Activated CD4-positive, alpha-beta T cell treated with anti-CD3 and anti-CD28 coated beads, Interleukin-2, amount 10 ng/mL, durations not matched to agents 7 days and 5 days (primary cell): ENCODE measurements at regions not wholly inside any gene's neighbourhood (a gene's known extent, or its start where the extent isn't known, plus 50 kb on each side); places are given as distances from the start of the nearest gene placed in this dataset.
"Not testable (repeated sequence)": the region's sequence is repeated elsewhere in the genome, so short reads cannot be mapped to it uniquely, and the experiment has no call there.

Experiments used
- CTCF ChIA-PET: fragments of 350-600 bp; sonication (Branson Sonifier 250); formaldehyde crosslinking; loops from one replicate; lab custom pipeline; 2021; ENCODE audit warnings: antibody characterized with exemption; lab: Charles Lee
- POLR2A ChIA-PET: fragments of 350-600 bp; sonication (Branson Sonifier 250); formaldehyde crosslinking; loops from one replicate; lab custom pipeline; 2021; ENCODE audit warnings: antibody characterized with exemption; lab: Charles Lee
- DNase-seq: peaks from one replicate; pipeline ENCODE4 v3.0.0-alpha.2; 2020
- H3K27ac Mint-ChIP-seq: one replicate; pipeline ENCODE4 v1.8.0; 2021; ENCODE audit warnings: mild to moderate bottlenecking, moderate library complexity, mixed read lengths
- H3K27me3 Mint-ChIP-seq: one replicate; pipeline ENCODE4 v1.8.0; 2021; ENCODE audit warnings: mixed read lengths
- H3K36me3 Mint-ChIP-seq: one replicate; pipeline ENCODE4 v1.8.0; 2021; ENCODE audit warnings: low read depth, mixed read lengths
- H3K4me1 Mint-ChIP-seq: one replicate; pipeline ENCODE4 v1.8.0; 2021; ENCODE audit warnings: mixed read lengths
- H3K4me3 Mint-ChIP-seq: one replicate; pipeline ENCODE4 v1.8.0; 2021; ENCODE audit warnings: mild to moderate bottlenecking, moderate library complexity, mixed read lengths
- H3K9me3 Mint-ChIP-seq: one replicate; pipeline ENCODE4 v1.8.0; 2021; ENCODE audit warnings: mixed read lengths

GRCh38 chr3:127520993-127521392, 69.5 kb downstream of the TPRA1 start:
- ChIA-PET CTCF (interaction anchor here (0.6 kb wide), 1 partner anchor 107 kb away, joined by 3 read pairs; no protein-coding TSS in a partner anchor), POLR2A (no interaction called here)
- Mint-ChIP-seq H3K36me3 (no peaks in the 10 kb centered on the region), H3K4me3 (no peak overlapping the region), H3K27me3 (peaks cover 20% of the 10 kb centered on the region), H3K9me3 (no peaks in the 10 kb centered on the region), H3K4me1 (no peaks in the 10 kb centered on the region), H3K27ac (no peak overlapping the region)
- no peak for DNase-seq

DNA sequence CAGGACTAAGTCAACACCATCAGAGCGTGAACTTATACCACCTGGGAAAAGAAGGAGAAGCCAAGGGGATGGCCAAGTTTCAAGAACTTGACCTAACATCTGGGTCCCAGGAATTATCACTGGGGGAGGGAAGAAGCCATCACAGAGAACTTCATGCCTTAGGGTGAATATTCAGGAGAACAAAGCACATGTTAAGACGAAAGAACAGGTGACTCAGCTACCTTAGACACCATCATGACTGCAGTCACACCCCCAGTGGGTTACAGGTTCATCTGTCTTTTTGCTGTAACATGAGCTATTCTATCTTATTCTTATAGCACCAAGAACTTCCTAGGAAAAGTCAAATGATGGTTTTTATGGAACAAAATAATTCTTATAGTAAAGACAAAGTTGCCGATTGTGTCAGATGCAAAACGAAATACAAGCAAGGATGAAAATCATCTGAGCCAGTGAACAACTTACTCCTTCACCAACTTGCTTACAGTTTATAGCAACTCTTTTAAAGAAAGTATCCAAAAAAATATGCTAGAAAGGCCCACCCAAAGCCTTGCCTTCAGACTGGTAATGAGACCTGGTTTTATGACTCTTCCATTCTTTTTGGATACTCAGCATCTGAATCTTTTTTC, 72.0 kb downstream of the TPRA1 start:
- ChIA-PET POLR2A (no interaction called here), CTCF (no interaction called here)
- H3K36me3 Mint-ChIP-seq: no peaks in the 10 kb centered on the region
- H3K27ac Mint-ChIP-seq: no peak overlapping the region
- H3K4me3 Mint-ChIP-seq: no peak overlapping the region
- DNase-seq: no peak
- no peaks in the 10 kb centered on the region for H3K4me1 Mint-ChIP-seq
- H3K27me3 Mint-ChIP-seq: peaks cover 25% of the 10 kb centered on the region
- no peaks in the 10 kb centered on the region for H3K9me3 Mint-ChIP-seq

- CTCF ChIA-PET: no interaction called here
- POLR2A ChIA-PET: no interaction called here
- peaks cover 31% of the 10 kb centered on the region for H3K27me3 Mint-ChIP-seq
- H3K27ac Mint-ChIP-seq: no peak overlapping the region
- no peak for DNase-seq
- H3K4me3 Mint-ChIP-seq: no peak overlapping the region
- H3K36me3 Mint-ChIP-seq: no peaks in the 10 kb centered on the region
- no peaks in the 10 kb centered on the region for H3K4me1 Mint-ChIP-seq
- no peaks in the 10 kb centered on the region for H3K9me3 Mint-ChIP-seq
These were observed 78.3 kb downstream of the TPRA1 start for GRCh38 chr3:127512256-127512655.

DNA sequence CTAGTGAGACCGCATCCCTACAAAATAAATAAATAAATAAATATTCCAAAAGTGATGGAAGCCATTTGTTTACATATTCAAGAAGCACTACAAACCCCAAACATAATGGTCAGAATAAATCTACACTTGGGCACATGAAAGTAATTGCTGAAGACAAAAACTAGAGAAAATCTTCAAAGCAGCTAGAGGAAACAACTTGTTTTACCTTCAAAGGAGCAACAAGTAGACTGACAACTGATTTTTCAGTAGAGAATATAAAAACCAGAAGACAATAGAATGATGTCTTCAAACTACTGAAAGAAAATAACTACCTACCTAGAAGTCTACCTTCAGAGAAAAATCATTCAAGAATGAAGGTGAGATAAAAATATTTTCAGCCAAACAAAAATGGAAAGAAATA, 89.4 kb downstream of the TPRA1 start:
- Mint-ChIP-seq H3K4me1 (no peaks in the 10 kb centered on the region), H3K36me3 (peaks cover 2% of the 10 kb centered on the region), H3K27me3 (peaks cover 37% of the 10 kb centered on the region), H3K4me3 (no peak overlapping the region), H3K9me3 (peaks cover 11% of the 10 kb centered on the region), H3K27ac (no peak overlapping the region)
- CTCF ChIA-PET: interaction anchor here (1.7 kb wide), 1 partner anchor 47 kb away, joined by 3 read pairs; no protein-coding TSS in a partner anchor
- no peak for DNase-seq
- POLR2A ChIA-PET: no interaction called here

DNA sequence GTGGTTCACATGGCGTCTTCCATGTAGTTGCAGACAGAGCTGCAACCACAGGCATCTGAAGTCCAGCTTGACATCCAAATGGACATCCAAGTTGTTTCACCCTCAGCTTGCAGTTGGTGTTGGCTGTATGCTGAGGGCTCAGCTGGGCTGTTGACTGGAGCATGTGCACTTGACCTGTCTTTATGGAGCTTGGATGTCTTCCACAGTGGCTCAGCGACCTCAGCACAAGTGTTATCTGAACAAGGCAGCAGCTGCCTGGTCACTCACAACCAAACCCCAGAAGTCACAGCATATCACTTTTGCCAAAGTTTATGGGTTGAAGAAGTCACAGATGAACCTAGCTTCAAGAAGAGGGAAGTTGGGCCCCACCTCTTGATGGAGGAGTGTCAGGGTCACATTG, 92.9 kb downstream of the TPRA1 start:
- POLR2A ChIA-PET: no interaction called here
- Mint-ChIP-seq H3K4me3 (no peak overlapping the region), H3K27ac (no peak overlapping the region), H3K9me3 (peaks cover 14% of the 10 kb centered on the region), H3K36me3 (peaks cover 2% of the 10 kb centered on the region), H3K4me1 (no peaks in the 10 kb centered on the region), H3K27me3 (peaks cover 34% of the 10 kb centered on the region)
- no peak for DNase-seq
- CTCF ChIA-PET: interaction anchor here (0.6 to 1.3 kb wide), 2 partner anchors 17 to 869 kb away, joined by 3 read pairs; no protein-coding TSS in a partner anchor

GRCh38 chr3:127497166-127497565, 93.4 kb downstream of the TPRA1 start:
- CTCF ChIA-PET: interaction anchor here (1.3 kb wide), 1 partner anchor 17 kb away, joined by 3 read pairs; no protein-coding TSS in a partner anchor
- Mint-ChIP-seq H3K36me3 (no peaks in the 10 kb centered on the region), H3K27me3 (peaks cover 30% of the 10 kb centered on the region)

GRCh38 chr3:127495821-127496655, 94.5 kb downstream of the TPRA1 start:
- DNase-seq: no peak
- Mint-ChIP-seq H3K27ac (no peak overlapping the region), H3K27me3 (peaks cover 26% of the 10 kb centered on the region), H3K4me3 (no peak overlapping the region), H3K4me1 (no peaks in the 10 kb centered on the region), H3K36me3 (no peaks in the 10 kb centered on the region), H3K9me3 (peaks cover 14% of the 10 kb centered on the region)
- POLR2A ChIA-PET: no interaction called here
- CTCF ChIA-PET: no interaction called here

More at GRCh38 chr3:127497166-127497565, 93.4 kb downstream of the TPRA1 start:
- POLR2A ChIA-PET: no interaction called here
- Mint-ChIP-seq H3K4me3 (no peak overlapping the region), H3K4me1 (no peaks in the 10 kb centered on the region), H3K9me3 (peaks cover 14% of the 10 kb centered on the region), H3K27ac (no peak overlapping the region)
- DNase-seq: no peak

DNA sequence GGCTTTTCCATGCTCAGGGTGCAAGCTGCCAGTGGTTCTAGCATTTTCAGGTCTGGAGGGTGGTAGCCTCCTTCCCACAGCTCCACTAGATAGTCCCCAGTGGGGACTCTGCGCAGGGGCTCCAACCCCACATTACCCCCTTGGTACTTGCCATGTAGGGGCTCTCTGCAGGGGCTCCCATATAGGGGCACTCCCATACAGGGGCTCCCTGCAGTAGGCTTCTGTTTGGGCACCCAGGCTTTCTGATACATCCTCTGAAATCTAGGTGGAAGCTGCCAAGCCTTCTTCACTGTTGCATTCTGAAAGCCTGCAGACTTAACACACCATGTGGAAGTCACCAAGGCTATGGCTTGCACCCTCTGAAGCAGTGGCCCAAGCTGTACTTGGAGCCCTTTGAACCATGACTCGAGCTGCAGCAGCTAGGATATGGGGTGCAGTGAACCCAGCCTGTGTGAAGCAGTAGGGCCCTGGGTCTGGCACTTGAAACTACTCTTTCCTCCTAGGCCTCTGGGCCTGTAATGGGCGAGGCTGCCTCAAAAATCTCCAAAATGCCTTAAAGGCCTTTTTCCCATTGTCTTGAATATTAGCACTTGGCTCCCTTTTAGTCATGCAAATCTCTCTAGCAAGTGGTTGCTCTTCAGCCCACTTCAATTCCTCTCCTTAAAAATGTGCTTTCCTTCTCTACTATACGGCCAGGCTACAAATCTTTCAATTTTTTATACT, 96.4 kb downstream of the TPRA1 start:
- no peaks in the 10 kb centered on the region for H3K4me1 Mint-ChIP-seq
- POLR2A ChIA-PET: no interaction called here
- CTCF ChIA-PET: no interaction called here
- no peaks in the 10 kb centered on the region for H3K36me3 Mint-ChIP-seq
- no peak overlapping the region for H3K4me3 Mint-ChIP-seq
- H3K9me3 Mint-ChIP-seq: peaks cover 3% of the 10 kb centered on the region
- H3K27ac Mint-ChIP-seq: no peak overlapping the region
- H3K27me3 Mint-ChIP-seq: peaks cover 11% of the 10 kb centered on the region
- no peak for DNase-seq

DNA sequence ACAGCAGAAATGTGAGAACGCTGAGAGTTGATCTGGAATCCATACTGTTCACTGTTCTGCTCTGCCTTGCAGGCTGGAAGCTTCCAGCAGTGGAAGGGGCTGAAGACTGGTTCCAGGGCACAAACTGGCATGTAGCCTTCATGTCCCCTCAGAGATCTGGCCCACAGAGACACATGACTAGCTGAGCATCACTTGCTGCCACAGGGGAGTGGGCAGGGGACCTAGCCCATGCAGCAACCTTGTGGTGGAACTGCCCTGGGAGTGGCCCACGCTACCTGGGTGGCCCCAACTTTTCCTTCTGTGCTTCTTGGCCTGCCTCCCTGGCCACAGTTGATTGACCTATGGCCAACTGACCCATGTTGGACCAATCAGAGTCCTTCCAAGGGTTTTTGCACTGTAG, 98.1 kb downstream of the TPRA1 start:
- Mint-ChIP-seq H3K27ac (no peak overlapping the region), H3K4me1 (no peaks in the 10 kb centered on the region), H3K36me3 (no peaks in the 10 kb centered on the region), H3K27me3 (peaks cover 7% of the 10 kb centered on the region), H3K4me3 (no peak overlapping the region), H3K9me3 (peaks cover 3% of the 10 kb centered on the region)
- DNase-seq: no peak
- CTCF ChIA-PET: no interaction called here
- POLR2A ChIA-PET: no interaction called here

DNA sequence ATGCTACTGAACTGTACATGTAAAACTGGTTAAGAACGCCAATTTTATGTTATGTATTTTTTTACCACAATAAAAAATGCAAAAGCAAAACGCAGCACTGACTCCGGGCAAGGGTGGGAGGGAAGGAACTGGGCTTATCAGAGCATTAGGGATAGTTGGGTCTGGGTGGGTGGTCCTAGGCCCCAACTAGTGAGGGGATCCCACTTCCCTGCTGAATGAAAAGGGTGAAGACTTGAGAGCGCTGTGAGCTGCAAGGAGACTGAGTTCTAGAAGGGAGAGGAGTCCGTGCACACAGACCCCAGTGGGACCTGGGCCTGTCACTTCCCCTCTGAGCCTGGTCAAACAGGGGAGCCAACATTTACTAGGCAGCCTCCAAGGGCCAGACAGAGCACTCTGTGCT, 98.6 kb downstream of the TPRA1 start:
- no peak for DNase-seq
- Mint-ChIP-seq H3K27ac (no peak overlapping the region), H3K36me3 (no peaks in the 10 kb centered on the region), H3K4me3 (no peak overlapping the region), H3K27me3 (peaks cover 7% of the 10 kb centered on the region), H3K4me1 (no peaks in the 10 kb centered on the region), H3K9me3 (peaks cover 3% of the 10 kb centered on the region)
- ChIA-PET POLR2A (no interaction called here), CTCF (no interaction called here)

DNA sequence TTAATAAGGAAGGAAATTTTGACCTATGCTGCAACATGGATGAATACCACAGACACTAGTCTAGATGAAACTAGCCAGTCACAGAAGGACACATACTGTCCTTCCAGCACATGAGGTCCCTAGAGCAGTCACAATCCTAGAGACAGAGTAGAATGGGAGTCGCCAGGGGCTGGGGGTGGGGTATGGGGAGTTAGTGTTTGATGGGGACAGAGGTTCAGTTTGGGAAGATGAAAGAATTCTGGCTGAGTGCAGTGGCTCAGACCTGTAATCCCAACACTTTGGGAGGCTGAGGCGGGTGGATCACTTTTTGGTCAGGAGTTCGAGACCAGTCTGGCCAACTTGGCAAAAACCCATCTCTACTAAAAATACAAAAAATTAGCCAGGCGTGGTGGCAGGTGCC, 99.2 kb downstream of the TPRA1 start:
- no peak overlapping the region for H3K4me3 Mint-ChIP-seq
- POLR2A ChIA-PET: no interaction called here
- no peaks in the 10 kb centered on the region for H3K36me3 Mint-ChIP-seq
- H3K27me3 Mint-ChIP-seq: peaks cover 7% of the 10 kb centered on the region
- DNase-seq: no peak
- H3K4me1 Mint-ChIP-seq: no peaks in the 10 kb centered on the region
- no peak overlapping the region for H3K27ac Mint-ChIP-seq
- H3K9me3 Mint-ChIP-seq: peaks cover 3% of the 10 kb centered on the region
- CTCF ChIA-PET: no interaction called here

DNA sequence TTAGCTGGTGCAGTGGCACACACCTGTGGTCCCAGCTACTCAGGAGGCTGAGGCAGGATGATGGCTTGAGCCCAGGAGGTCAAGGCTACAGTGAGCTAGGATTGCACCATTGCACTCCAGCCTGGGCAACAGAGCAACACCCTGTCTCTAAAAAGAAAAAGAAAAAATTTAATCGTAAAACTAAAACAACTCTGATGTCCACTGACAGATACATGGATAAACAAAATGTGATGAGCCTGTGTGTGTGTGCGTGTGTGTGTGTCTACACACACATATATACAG, 99.6 kb downstream of the TPRA1 start:
- H3K27me3 Mint-ChIP-seq: not testable (repeated sequence)

More for the DNA sequence above, 99.6 kb downstream of the TPRA1 start:
- H3K27ac Mint-ChIP-seq, H3K9me3 Mint-ChIP-seq, DNase-seq, H3K36me3 Mint-ChIP-seq, H3K4me1 Mint-ChIP-seq, POLR2A ChIA-PET, H3K4me3 Mint-ChIP-seq: not testable (repeated sequence)
- CTCF ChIA-PET: interaction anchor here (0.8 kb wide), 1 partner anchor 18 kb away, joined by 3 read pairs; no protein-coding TSS in a partner anchor
